Thyroid gland (tissue), 4 donors: ENCODE measurements at regions not wholly inside any gene's neighbourhood (a gene's known extent, or its start where the extent isn't known, plus 50 kb on each side); places are given as distances from the start of the nearest gene placed in this dataset.

Source experiments
- DNase-seq, 2 donors: peaks; one replicate each; pipeline ENCODE4 v3.0.0-alpha.2; 2019
- H3K27ac ChIP-seq, 3 donors: fragments of 200-600 bp; sonication (generic); 1 replicate in 2 of 3; 2 replicates in 1 of 3; pipeline ENCODE4 v1.5.1; 2016 to 2019; ENCODE audit warnings: mild to moderate bottlenecking in 1 of 3, moderate library complexity in 1 of 3
- H3K27me3 ChIP-seq: fragments of 200-600 bp; sonication (generic); one replicate; pipeline ENCODE4 v1.5.1; 2019
- H3K36me3 ChIP-seq, 2 donors: fragments of 200-600 bp; sonication (generic); one replicate each; pipeline ENCODE4 v1.5.1; 2016 to 2019
- H3K4me1 ChIP-seq, 2 donors: fragments of 200-600 bp; sonication (generic); one replicate each; pipeline ENCODE4 v1.5.1; 2017 to 2019
- H3K4me3 ChIP-seq, 3 donors: fragments of 200-600 bp; sonication (generic); replicated peaks in 1 of 3; 1 replicate in 2 of 3; 2 replicates in 1 of 3; pipeline ENCODE4 v1.5.1; 2016; ENCODE audit warnings: mild to moderate bottlenecking in 1 of 3
- H3K9me3 ChIP-seq: fragments of 200-600 bp; sonication (generic); one replicate; pipeline ENCODE4 v1.5.1; 2017
- POLR2A ChIP-seq, 2 donors: fragments of 450-650 bp; IDR thresholded peaks; one replicate each; pipeline ENCODE4 v1.6.1; 2017; ENCODE audit warnings: antibody characterized with exemption in 2 of 2, mild to moderate bottlenecking in 2 of 2, moderate library complexity in 1 of 2
- WGBS, 2 donors: methylation state at CpG; one replicate each; pipeline ENCODE4 v1.1.5; 2017; 5-methylcytosine and 5-hydroxymethylcytosine counted together
- intact Hi-C: fragments of 100-400 bp; cut with DNase I; formaldehyde crosslinking; loops from one replicate; pipeline ENCODE4 v1.15.1; 2023
- TF ChIP-seq, protein P1 (sequence below), 6 experiments: fragments of 200-600 bp in 3 of 6; fragments of 450-650 bp in 3 of 6; sonication (generic) in 3 of 6; IDR thresholded peaks; one replicate each; pipeline ENCODE4 v1.5.1; 2016 to 2019; ENCODE audit warnings: antibody characterized with exemption in 6 of 6, mild to moderate bottlenecking in 2 of 6, inconsistent platforms in 1 of 6, moderate library complexity in 1 of 6

GRCh38 chr21:27393726-27394125, 426.8 kb upstream of the ADAMTS5 start:
- Histone ChIP-seq H3K36me3 (no peaks in the 10 kb centered on the region), H3K4me3 (no peak overlapping the region), H3K4me1 (no peaks in the 10 kb centered on the region), H3K9me3 (no peaks in the 10 kb centered on the region), H3K27me3 (no peaks in the 10 kb centered on the region), H3K27ac (no peak overlapping the region)
- TF ChIP-seq, protein P1, sequence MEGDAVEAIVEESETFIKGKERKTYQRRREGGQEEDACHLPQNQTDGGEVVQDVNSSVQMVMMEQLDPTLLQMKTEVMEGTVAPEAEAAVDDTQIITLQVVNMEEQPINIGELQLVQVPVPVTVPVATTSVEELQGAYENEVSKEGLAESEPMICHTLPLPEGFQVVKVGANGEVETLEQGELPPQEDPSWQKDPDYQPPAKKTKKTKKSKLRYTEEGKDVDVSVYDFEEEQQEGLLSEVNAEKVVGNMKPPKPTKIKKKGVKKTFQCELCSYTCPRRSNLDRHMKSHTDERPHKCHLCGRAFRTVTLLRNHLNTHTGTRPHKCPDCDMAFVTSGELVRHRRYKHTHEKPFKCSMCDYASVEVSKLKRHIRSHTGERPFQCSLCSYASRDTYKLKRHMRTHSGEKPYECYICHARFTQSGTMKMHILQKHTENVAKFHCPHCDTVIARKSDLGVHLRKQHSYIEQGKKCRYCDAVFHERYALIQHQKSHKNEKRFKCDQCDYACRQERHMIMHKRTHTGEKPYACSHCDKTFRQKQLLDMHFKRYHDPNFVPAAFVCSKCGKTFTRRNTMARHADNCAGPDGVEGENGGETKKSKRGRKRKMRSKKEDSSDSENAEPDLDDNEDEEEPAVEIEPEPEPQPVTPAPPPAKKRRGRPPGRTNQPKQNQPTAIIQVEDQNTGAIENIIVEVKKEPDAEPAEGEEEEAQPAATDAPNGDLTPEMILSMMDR (IDR thresholded peaks at IDR 0.05): no peak
- no peak for TF ChIP-seq POLR2A (IDR thresholded peaks at IDR 0.05)
- intact Hi-C loops: no loop called here
- no peak for DNase-seq
- 92 to 94% methylated on average over 3 of the region's 3 CpGs for WGBS, 2 donors

DNA sequence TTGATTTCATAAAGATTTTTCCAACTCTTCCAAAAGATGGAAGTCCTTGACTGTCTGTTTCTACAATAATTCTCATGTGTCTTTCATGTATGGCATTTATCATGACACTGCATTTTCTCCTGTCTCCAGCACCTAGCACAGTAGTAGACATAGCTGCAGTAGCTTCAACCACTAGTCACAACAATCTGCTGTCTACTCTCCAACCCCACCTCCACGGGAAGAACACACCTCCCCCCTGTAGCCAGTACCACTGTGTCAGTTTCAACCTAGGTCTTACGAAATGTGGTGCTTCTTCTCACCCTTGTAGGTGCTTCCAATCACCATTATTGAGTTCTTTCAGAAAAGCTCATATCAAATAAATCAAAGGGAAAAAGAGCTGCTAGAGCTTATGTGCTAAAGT, 425.1 kb upstream of the ADAMTS5 start:
- H3K9me3 ChIP-seq: no peaks in the 10 kb centered on the region
- H3K4me1 ChIP-seq: no peaks in the 10 kb centered on the region
- TF ChIP-seq, protein P1 (IDR thresholded peaks at IDR 0.05): no peak
- TF ChIP-seq POLR2A (IDR thresholded peaks at IDR 0.05): no peak
- WGBS, 2 donors: 71 to 76% methylated on average over 2 of the region's 2 CpGs
- H3K36me3 ChIP-seq: no peaks in the 10 kb centered on the region
- H3K27ac ChIP-seq: no peak overlapping the region
- no peak for DNase-seq
- no peak overlapping the region for H3K4me3 ChIP-seq
- H3K27me3 ChIP-seq: no peaks in the 10 kb centered on the region
- intact Hi-C loops: no loop called here

GRCh38 chr21:27390384-27390783, 423.5 kb upstream of the ADAMTS5 start:
- Histone ChIP-seq H3K27me3 (no peaks in the 10 kb centered on the region), H3K9me3 (no peaks in the 10 kb centered on the region), H3K4me1 (no peaks in the 10 kb centered on the region), H3K4me3 (no peak overlapping the region), H3K27ac (no peak overlapping the region), H3K36me3 (no peaks in the 10 kb centered on the region)
- WGBS, 2 donors: 77 to 80% methylated on average over 2 of the region's 2 CpGs
- intact Hi-C loops: no loop called here
- no peak for DNase-seq
- TF ChIP-seq POLR2A (IDR thresholded peaks at IDR 0.05): no peak
- TF ChIP-seq, protein P1 (IDR thresholded peaks at IDR 0.05): no peak

DNA sequence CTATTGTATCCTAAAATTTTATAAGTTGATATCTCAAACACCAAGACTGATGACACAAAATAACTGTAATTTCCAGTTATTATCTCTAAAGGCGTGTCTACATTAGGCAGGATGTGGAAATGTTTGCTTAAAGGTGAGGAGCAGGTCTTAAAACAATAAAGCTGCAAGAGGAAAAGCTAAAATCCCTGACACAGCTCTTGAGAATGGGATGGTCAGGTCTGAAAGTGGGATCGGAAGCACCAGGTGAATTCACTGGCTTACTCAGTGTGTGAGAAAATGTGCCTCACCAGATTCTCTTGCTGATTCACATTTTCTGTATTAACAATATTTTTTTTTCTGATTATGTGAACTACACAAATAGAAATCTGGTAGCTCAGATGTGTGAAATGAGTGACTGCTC, 421.9 kb upstream of the ADAMTS5 start:
- no peaks in the 10 kb centered on the region for H3K27me3 ChIP-seq
- 67 to 71% methylated on average over 2 of the region's 2 CpGs for WGBS, 2 donors
- DNase-seq: no peak

GRCh38 chr21:27382404-27382803, 415.5 kb upstream of the ADAMTS5 start:
- Histone ChIP-seq H3K36me3 (no peaks in the 10 kb centered on the region), H3K27me3 (no peaks in the 10 kb centered on the region), H3K4me1 (no peaks in the 10 kb centered on the region), H3K4me3 (no peak overlapping the region), H3K9me3 (no peaks in the 10 kb centered on the region), H3K27ac (no peak overlapping the region)
- TF ChIP-seq, protein P1 (IDR thresholded peaks at IDR 0.05): no peak
- no peak for TF ChIP-seq POLR2A (IDR thresholded peaks at IDR 0.05)
- intact Hi-C loops: no loop called here
- DNase-seq: peak in 1 of 2 donors; percentile 2
- WGBS, 2 donors: 71 to 74% methylated on average over 4 of the region's 4 CpGs

More for the DNA sequence above, 421.9 kb upstream of the ADAMTS5 start:
- no peak for TF ChIP-seq POLR2A (IDR thresholded peaks at IDR 0.05)
- TF ChIP-seq, protein P1 (IDR thresholded peaks at IDR 0.05): no peak
- intact Hi-C loops: no loop called here
- Histone ChIP-seq H3K27ac (no peak overlapping the region), H3K4me1 (no peaks in the 10 kb centered on the region), H3K4me3 (no peak overlapping the region), H3K9me3 (no peaks in the 10 kb centered on the region), H3K36me3 (no peaks in the 10 kb centered on the region)
